RWPE2 (cell line): ENCODE measurements at regions not wholly inside any gene's neighbourhood (a gene's known extent, or its start where the extent isn't known, plus 50 kb on each side); places are given as distances from the start of the nearest gene placed in this dataset.

Experiments
- ATAC-seq: fragments of 200-7000 bp; cut with Tn5 transposase; 3 replicates; pipeline ENCODE4 v1.9.1; 2021; ENCODE audit warnings: low read depth
- DNase-seq: peaks from one replicate; pipeline ENCODE4 v3.0.0-alpha.2; 2020; ENCODE audit warnings: low spot score
- H3K27ac ChIP-seq: fragments of 450-650 bp; 2 replicates; pipeline ENCODE4 v1.5.1; 2017; ENCODE audit warnings: mild to moderate bottlenecking; ENCODE audit not compliant: poor library complexity, severe bottlenecking
- H3K27me3 ChIP-seq: fragments of 250-450 bp; sonication (Bioruptor Pico); 2 replicates; pipeline ENCODE4 v1.5.1; 2021; ENCODE audit warnings: mild to moderate bottlenecking, moderate library complexity; ENCODE audit not compliant: insufficient read depth, poor library complexity, severe bottlenecking
- H3K36me3 ChIP-seq: fragments of 250-450 bp; sonication (Bioruptor Pico); 2 replicates; pipeline ENCODE4 v1.5.1; 2020; ENCODE audit warnings: low read depth, mild to moderate bottlenecking, moderate library complexity
- H3K4me1 ChIP-seq: fragments of 250-450 bp; sonication (Bioruptor Pico); 2 replicates; pipeline ENCODE4 v1.5.1; 2021; ENCODE audit warnings: mild to moderate bottlenecking, moderate library complexity; ENCODE audit not compliant: insufficient read depth, poor library complexity, severe bottlenecking
- H3K4me3 ChIP-seq: fragments of 250-450 bp; sonication (Bioruptor Pico); 2 replicates; pipeline ENCODE4 v1.5.1; 2021; ENCODE audit warnings: mild to moderate bottlenecking, moderate library complexity; ENCODE audit not compliant: severe bottlenecking
- H3K9me3 ChIP-seq: fragments of 250-450 bp; sonication (Bioruptor Pico); 2 replicates; pipeline ENCODE4 v1.5.1; 2021; ENCODE audit warnings: mild to moderate bottlenecking, moderate library complexity; ENCODE audit not compliant: severe bottlenecking
- TF ChIP-seq, protein P1 (sequence below): fragments of 450-650 bp; IDR thresholded peaks from one replicate; pipeline ENCODE4 v1.5.1; 2017; ENCODE audit warnings: mild to moderate bottlenecking, moderate library complexity; ENCODE audit not compliant: poor library complexity, severe bottlenecking

GRCh38 chr6:137800762-137801161 is 66.3 kb upstream of the TNFAIP3 start:
- Histone ChIP-seq H3K36me3 (no peaks in the 10 kb centered on the region), H3K4me1 (peaks cover 6% of the 10 kb centered on the region), H3K9me3 (no peaks in the 10 kb centered on the region), H3K27ac (no peak overlapping the region), H3K4me3 (no peak overlapping the region), H3K27me3 (no peaks in the 10 kb centered on the region)
- ATAC-seq (no peak), DNase-seq (no peak)
- TF ChIP-seq, protein P1, sequence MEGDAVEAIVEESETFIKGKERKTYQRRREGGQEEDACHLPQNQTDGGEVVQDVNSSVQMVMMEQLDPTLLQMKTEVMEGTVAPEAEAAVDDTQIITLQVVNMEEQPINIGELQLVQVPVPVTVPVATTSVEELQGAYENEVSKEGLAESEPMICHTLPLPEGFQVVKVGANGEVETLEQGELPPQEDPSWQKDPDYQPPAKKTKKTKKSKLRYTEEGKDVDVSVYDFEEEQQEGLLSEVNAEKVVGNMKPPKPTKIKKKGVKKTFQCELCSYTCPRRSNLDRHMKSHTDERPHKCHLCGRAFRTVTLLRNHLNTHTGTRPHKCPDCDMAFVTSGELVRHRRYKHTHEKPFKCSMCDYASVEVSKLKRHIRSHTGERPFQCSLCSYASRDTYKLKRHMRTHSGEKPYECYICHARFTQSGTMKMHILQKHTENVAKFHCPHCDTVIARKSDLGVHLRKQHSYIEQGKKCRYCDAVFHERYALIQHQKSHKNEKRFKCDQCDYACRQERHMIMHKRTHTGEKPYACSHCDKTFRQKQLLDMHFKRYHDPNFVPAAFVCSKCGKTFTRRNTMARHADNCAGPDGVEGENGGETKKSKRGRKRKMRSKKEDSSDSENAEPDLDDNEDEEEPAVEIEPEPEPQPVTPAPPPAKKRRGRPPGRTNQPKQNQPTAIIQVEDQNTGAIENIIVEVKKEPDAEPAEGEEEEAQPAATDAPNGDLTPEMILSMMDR = no peak

GRCh38 chr6:137801352-137802114 is 65.5 kb upstream of the TNFAIP3 start:
- no peaks in the 10 kb centered on the region for H3K27me3 ChIP-seq
- H3K4me3 ChIP-seq = no peak overlapping the region
- H3K9me3 ChIP-seq = no peaks in the 10 kb centered on the region
- DNase-seq = no peak
- TF ChIP-seq, protein P1 = no peak
- H3K36me3 ChIP-seq = no peaks in the 10 kb centered on the region
- no peak overlapping the region for H3K27ac ChIP-seq
- ATAC-seq = no peak
- peaks cover 6% of the 10 kb centered on the region for H3K4me1 ChIP-seq

- H3K36me3 ChIP-seq = no peaks in the 10 kb centered on the region
- no peak for DNase-seq
- TF ChIP-seq, protein P1 = no peak
Observed at GRCh38 chr6:137802408-137803182, 64.5 kb upstream of the TNFAIP3 start.

DNA sequence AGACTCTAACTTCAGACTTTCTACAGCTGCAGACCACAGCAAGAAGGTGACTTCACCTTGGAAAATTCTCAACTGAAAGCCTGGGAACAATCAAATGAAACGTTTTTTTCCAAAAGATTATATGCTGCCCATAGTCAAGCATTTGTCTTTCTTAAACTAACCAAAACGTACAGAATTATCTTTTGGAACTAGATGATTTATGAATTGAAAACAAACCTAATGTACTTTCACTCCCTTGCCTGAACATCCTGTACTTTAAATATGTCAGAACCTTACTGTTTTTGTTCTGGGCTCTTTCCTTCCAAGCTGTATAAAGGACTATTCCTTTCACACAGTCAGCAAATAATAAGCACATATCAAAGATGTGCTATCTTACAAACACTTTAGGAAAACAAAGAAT is 62.4 kb upstream of the TNFAIP3 start:
- no peak overlapping the region for H3K4me3 ChIP-seq
- no peak for DNase-seq
- TF ChIP-seq, protein P1 = no peak
- H3K4me1 ChIP-seq = peaks cover 25% of the 10 kb centered on the region
- H3K36me3 ChIP-seq = no peaks in the 10 kb centered on the region
- H3K27ac ChIP-seq = no peak overlapping the region
- no peaks in the 10 kb centered on the region for H3K9me3 ChIP-seq
- no peak for ATAC-seq
- H3K27me3 ChIP-seq = no peaks in the 10 kb centered on the region

More at GRCh38 chr6:137802408-137803182, 64.5 kb upstream of the TNFAIP3 start:
- no peak overlapping the region for H3K27ac ChIP-seq
- ATAC-seq = no peak
- H3K4me1 ChIP-seq = peaks cover 9% of the 10 kb centered on the region
- no peaks in the 10 kb centered on the region for H3K9me3 ChIP-seq
- H3K27me3 ChIP-seq = no peaks in the 10 kb centered on the region
- H3K4me3 ChIP-seq = no peak overlapping the region
